HG03025 (cell line): ENCODE measurements at regions not wholly inside any gene's neighbourhood (a gene's known extent, or its start where the extent isn't known, plus 50 kb on each side); places are given as distances from the start of the nearest gene placed in this dataset.

Experiments
- ATAC-seq: cut with Tn5 transposase; IDR thresholded peaks from one replicate; pipeline ENCODE4 v1.9.1; 2021; ENCODE audit warnings: mild to moderate bottlenecking, moderate library complexity; ENCODE audit not compliant: unreplicated experiment, low FRiP score

GRCh38 chr14:85250414-85251189 lies 279.3 kb upstream of the FLRT2 start:
- ATAC-seq, result no peak

GRCh38 chr14:85252011-85252410 lies 277.9 kb upstream of the FLRT2 start:
- ATAC-seq, result no peak

- ATAC-seq, result no peak
These were observed 275.2 kb upstream of the FLRT2 start for GRCh38 chr14:85254711-85255110.

GRCh38 chr14:85257287-85257686 lies 272.7 kb upstream of the FLRT2 start:
- ATAC-seq, result no peak

GRCh38 chr14:85263916-85264675 lies 265.8 kb upstream of the FLRT2 start:
- no peak for ATAC-seq

- no peak for ATAC-seq
These were observed 256.8 kb upstream of the FLRT2 start for GRCh38 chr14:85273099-85273677.

GRCh38 chr14:85273952-85274351 lies 256.0 kb upstream of the FLRT2 start:
- no peak for ATAC-seq

GRCh38 chr14:85276161-85276978 lies 253.6 kb upstream of the FLRT2 start:
- no peak for ATAC-seq

- ATAC-seq, result no peak
These were observed 253.0 kb upstream of the FLRT2 start for GRCh38 chr14:85276979-85277228.

GRCh38 chr14:85279407-85279806 lies 250.5 kb upstream of the FLRT2 start:
- ATAC-seq, result no peak

GRCh38 chr14:85280074-85280473 lies 249.9 kb upstream of the FLRT2 start:
- no peak for ATAC-seq

GRCh38 chr14:85281921-85282320 lies 248.0 kb upstream of the FLRT2 start:
- ATAC-seq, result no peak

- ATAC-seq, result no peak
These were observed 241.9 kb upstream of the FLRT2 start for GRCh38 chr14:85288041-85288440.

- no peak for ATAC-seq
These were observed 238.2 kb upstream of the FLRT2 start for GRCh38 chr14:85291731-85292130.

GRCh38 chr14:85293612-85294234 lies 236.2 kb upstream of the FLRT2 start:
- ATAC-seq, result no peak

GRCh38 chr14:85295318-85295717 lies 234.6 kb upstream of the FLRT2 start:
- no peak for ATAC-seq

GRCh38 chr14:85296456-85297210 lies 233.3 kb upstream of the FLRT2 start:
- ATAC-seq, result no peak

- no peak for ATAC-seq
These were observed 229.8 kb upstream of the FLRT2 start for GRCh38 chr14:85300107-85300506.

- no peak for ATAC-seq
These were observed 228.4 kb upstream of the FLRT2 start for GRCh38 chr14:85301506-85301905.

- ATAC-seq, result no peak
These were observed 223.9 kb upstream of the FLRT2 start for GRCh38 chr14:85306024-85306423.
